ENCODE measurements at regions not wholly inside any gene's neighbourhood (a gene's known extent, or its start where the extent isn't known, plus 50 kb on each side); places are given as distances from the start of the nearest gene placed in this dataset.
A peak's percentile ranks its signal among the peaks of the same experiment; 100 is the strongest.

- H3K4me3 ChIP-seq (ENCODE audit: low read depth, low read length): no peak overlapping the region
- H3K4me1 ChIP-seq: peaks cover 3% of the 10 kb centered on the region
- no peaks in the 10 kb centered on the region for H3K36me3 ChIP-seq (ENCODE audit: control insufficient read depth, insufficient read depth, low read length)
- H3K9me3 ChIP-seq (ENCODE audit: control insufficient read depth, low read length): no peaks in the 10 kb centered on the region
- TF ChIP-seq CTCF (IDR thresholded peaks at IDR 0.05): no peak
- H3K9ac ChIP-seq: no peak overlapping the region
- H3K27me3 ChIP-seq (ENCODE audit: control insufficient read depth, insufficient read depth, low read length): peaks cover 8% of the 10 kb centered on the region
- no peak overlapping the region for H3K27ac ChIP-seq
- no peak overlapping the region for H2AFZ ChIP-seq
- H3K4me2 ChIP-seq (ENCODE audit: low read length): no peak overlapping the region
- no peaks in the 10 kb centered on the region for H3K79me2 ChIP-seq
Measured at GRCh38 chr5:88661806-88662207, 221.2 kb downstream of the MEF2C start.

DNA sequence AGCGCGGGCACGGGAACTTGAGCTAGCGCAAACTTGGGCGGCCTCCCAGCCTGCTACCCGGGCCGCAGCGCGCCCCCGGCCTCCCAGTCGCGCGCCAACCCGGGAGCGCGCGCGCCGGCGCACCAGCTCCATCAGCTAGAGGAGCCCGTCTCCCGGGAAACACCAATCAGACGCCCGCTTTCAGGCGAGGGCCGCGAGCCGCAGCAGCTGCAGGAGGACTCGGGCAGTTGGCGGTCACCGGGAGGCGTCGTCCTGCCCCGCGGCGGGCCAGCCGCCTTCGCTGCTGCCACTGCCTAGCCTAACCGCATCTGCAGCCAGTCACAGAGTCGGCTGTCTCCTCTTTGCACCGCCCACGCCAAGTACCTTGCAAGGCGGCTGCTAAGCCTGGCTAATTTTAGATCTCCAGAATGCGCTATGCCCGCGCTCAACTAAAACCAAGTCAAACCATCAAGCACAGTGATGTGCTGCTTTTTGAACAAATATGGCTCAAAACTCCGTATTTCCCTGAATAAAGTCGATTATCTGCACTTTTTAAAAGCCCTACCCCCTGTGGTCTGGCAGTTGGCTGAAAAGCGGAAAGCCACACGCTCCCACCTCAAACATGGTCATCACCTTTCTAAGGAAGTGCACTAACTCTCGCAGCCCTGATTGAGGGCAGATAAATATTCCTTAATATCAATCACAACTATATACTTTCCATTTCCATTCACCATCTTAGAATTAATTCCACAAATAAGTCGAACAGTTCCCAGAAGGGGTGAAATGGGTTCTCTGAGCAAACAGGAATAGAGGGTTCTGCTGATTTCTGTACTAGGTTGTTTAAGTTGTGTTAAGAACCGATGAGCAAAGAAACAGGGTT, 221.8 kb downstream of the MEF2C start:
- peaks cover 3% of the 10 kb centered on the region for H3K4me1 ChIP-seq
- no peak overlapping the region for H3K4me3 ChIP-seq (ENCODE audit: low read depth, low read length)
- no peak overlapping the region for H3K27ac ChIP-seq
- no peak for TF ChIP-seq CTCF (IDR thresholded peaks at IDR 0.05)
- no peaks in the 10 kb centered on the region for H3K79me2 ChIP-seq
- H3K9ac ChIP-seq: no peak overlapping the region
- peak overlapping the region; percentile 48 for H2AFZ ChIP-seq
- peaks cover 8% of the 10 kb centered on the region for H3K27me3 ChIP-seq (ENCODE audit: control insufficient read depth, insufficient read depth, low read length)
- no peaks in the 10 kb centered on the region for H3K36me3 ChIP-seq (ENCODE audit: control insufficient read depth, insufficient read depth, low read length)
- peak overlapping the region; percentile 48 for H3K4me2 ChIP-seq (ENCODE audit: low read length)
- H3K9me3 ChIP-seq (ENCODE audit: control insufficient read depth, low read length): no peaks in the 10 kb centered on the region

- Histone ChIP-seq H3K27ac (no peak overlapping the region), H3K79me2 (no peaks in the 10 kb centered on the region), H3K4me2 (ENCODE audit: low read length) (no peak overlapping the region), H3K27me3 (ENCODE audit: control insufficient read depth, insufficient read depth, low read length) (peaks cover 8% of the 10 kb centered on the region), H2AFZ (peak overlapping the region; percentile 48), H3K4me1 (peaks cover 3% of the 10 kb centered on the region), H3K9me3 (ENCODE audit: control insufficient read depth, low read length) (no peaks in the 10 kb centered on the region), H3K36me3 (ENCODE audit: control insufficient read depth, insufficient read depth, low read length) (no peaks in the 10 kb centered on the region), H3K4me3 (ENCODE audit: low read depth, low read length) (no peak overlapping the region), H3K9ac (no peak overlapping the region)
- TF ChIP-seq CTCF (IDR thresholded peaks at IDR 0.05): no peak
Measured at GRCh38 chr5:88660264-88660946, 222.6 kb downstream of the MEF2C start.

DNA sequence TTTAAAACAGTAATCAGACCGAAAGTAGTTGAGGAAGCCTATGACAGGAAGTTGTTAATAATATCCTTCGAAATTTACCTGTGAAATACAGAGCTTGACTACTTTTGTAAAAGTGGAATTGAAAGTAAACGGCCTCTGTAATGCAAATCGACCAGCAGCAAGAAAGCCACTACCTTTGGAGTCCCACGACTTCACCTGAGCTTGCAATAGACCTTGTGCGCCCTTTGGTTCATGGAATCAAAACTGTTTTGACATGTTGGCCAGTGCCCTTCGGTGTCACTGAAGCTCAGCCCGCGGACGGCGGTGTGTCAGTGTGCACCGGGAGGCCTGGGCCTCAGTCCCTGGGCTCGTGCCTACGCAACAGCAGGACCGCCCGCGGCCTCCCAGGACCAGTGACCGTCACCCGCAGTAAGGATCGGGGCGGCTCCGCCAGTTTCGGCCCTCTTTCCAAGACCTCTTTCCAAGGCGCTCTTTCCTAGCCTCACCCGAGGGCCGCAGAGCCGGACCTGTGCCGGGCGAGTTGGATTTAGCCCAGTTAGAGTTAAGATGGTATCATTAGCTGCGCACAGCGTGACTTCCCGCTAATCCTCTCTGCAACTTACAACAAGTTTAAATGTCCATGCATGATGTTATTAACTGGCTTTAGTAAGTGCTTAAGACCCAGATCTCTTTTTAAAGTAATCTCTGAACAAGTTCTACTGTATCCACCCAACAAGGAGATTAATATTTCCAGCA, 223.3 kb downstream of the MEF2C start:
- H3K4me3 ChIP-seq (ENCODE audit: low read depth, low read length): no peak overlapping the region
- H3K4me2 ChIP-seq (ENCODE audit: low read length): no peak overlapping the region
- no peaks in the 10 kb centered on the region for H3K36me3 ChIP-seq (ENCODE audit: control insufficient read depth, insufficient read depth, low read length)
- no peaks in the 10 kb centered on the region for H3K79me2 ChIP-seq
- H3K9me3 ChIP-seq (ENCODE audit: control insufficient read depth, low read length): no peaks in the 10 kb centered on the region
- H3K27ac ChIP-seq: no peak overlapping the region
- H3K4me1 ChIP-seq: peaks cover 3% of the 10 kb centered on the region
- H3K9ac ChIP-seq: no peak overlapping the region
- peak overlapping the region; percentile 48 for H2AFZ ChIP-seq
- H3K27me3 ChIP-seq (ENCODE audit: control insufficient read depth, insufficient read depth, low read length): peaks cover 8% of the 10 kb centered on the region
- TF ChIP-seq CTCF (IDR thresholded peaks at IDR 0.05): no peak

Measured in parathyroid adenoma (tissue), 2 donors.